ENCODE measurements at regions not wholly inside any gene's neighbourhood (a gene's known extent, or its start where the extent isn't known, plus 50 kb on each side); places are given as distances from the start of the nearest gene placed in this dataset.

DNA sequence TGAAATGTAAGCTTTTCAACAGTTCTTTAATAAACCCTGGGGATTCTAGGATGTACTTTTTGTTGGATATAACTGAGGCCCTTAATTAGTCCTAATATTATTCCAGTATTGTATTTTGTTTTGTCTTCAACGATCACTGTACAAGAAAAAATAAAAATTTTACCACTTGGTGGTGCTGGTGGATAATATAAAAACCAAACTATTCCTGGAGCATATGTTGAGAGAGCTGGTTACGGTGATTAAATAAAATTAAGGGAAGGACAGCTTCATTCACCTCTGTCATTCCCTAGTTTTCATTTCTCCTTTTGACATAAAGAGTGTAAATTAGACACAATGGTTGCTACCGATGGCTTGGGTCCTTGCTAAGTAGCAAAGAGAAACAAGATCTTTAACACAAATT lies 598.6 kb upstream of the PCDH20 start:
- DNase-seq (ENCODE audit: low spot score) = no peak

DNA sequence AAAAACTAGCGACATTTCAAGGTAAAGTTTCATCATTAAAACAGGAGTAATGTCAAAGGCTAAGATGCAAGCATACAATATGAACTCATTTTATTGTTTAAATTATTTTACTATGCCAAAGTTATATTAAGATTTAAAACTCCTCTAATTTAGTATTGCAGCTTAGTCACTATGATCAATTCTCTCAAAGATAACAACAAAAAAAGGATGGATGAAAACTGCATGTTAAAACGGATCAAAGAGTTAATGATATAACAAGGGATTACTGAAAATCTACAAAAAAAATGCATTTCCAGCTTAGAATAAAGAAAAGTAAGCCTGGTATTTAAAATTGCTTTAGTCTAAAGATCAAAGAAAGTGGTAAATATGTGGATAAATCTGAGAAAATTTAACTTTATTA lies 587.8 kb upstream of the PCDH20 start:
- no peak for DNase-seq (ENCODE audit: low spot score)

DNA sequence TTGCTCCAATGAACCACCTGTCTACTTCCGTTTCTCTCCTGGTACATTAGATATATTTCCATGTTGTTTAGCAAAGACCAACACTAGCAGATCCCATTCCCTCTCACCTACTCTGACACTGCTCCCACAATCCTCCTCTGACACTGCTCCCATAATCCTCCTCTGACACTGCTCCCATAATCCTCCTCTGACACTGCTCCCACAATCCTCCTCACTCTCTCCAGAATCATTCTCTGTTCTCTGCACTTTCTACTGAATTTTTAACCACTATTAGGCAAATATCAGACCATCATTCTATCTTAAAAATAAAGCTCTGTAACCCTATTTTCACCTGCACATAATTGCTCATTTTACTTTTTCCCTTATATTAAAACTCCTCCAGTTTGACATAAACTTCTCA lies 578.5 kb upstream of the PCDH20 start:
- no peak for DNase-seq (ENCODE audit: low spot score)

DNA sequence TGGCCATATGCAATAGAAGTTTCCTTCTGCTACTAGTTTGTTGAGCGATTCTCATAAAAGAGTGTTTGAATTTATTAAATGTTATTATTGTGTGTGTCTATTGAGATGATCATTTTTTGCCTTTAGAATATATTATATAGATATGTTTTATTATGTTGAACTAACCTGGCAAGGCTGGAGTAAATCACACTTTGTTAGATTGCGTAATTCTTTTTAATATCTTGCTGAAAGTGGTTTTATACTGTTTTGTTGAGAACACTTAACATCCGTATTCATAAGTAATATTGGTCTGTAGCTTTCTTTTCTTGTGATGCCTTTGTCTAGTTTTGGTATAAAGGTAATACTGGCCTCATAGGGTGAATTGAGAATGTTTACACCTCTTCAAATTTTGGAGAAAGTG lies 574.3 kb upstream of the PCDH20 start:
- DNase-seq (ENCODE audit: low spot score) = no peak

DNA sequence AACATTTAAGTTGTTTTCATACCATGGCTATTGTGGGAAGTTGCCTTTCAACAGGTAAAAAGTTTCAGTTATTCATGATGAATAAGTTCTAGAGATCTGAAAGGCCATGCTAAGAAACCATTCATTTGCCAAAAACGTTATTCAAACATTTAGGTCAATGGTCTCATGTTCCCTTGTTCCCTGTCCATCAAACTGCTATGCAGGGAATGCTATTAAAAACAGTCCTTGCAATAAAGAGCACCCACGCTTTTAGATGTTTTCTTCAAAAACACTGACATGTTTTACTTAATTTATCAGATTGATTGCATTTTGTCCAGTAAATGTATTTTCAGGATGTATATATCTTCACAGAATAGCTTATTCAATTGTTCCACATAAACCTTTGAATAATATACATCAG lies 573.2 kb upstream of the PCDH20 start:
- DNase-seq (ENCODE audit: low spot score) = no peak

DNA sequence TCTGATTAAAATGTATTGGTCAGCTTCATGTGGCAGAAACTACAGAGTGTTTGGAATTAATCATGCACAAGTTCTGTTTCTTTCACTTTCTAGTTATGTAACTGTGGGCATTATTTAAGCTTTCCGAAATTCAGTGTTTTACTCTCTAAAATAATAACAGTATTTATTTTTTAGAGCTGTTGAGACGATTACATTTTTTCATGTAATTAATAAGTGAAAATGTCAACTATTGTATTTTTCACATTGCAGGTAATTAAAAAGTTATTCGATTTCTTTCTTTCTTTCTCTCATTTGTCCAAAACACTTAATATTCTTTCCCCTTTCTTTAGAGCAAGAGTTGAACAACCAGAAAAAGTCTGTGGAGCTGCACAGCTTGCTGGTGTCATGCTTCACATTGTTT lies 559.4 kb upstream of the PCDH20 start:
- DNase-seq (ENCODE audit: low spot score) = no peak

DNA sequence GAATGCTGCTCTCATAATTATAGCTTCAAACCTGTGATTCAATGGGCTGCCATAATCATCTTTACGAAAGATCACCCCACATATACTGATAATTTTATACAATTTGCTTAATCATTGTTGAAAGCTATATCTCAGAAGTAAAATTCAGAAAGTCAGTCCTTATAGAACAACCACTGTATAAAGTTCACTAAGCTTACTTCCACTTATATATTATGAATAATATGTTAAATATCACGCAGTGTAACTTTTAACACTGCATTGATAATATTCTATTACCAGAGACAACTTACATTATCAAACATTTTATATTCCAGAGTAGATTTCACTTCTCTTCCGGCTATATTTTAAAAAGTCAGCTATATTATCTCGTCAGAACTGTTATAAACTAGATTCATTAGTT lies 550.1 kb upstream of the PCDH20 start:
- DNase-seq (ENCODE audit: low spot score) = no peak

DNA sequence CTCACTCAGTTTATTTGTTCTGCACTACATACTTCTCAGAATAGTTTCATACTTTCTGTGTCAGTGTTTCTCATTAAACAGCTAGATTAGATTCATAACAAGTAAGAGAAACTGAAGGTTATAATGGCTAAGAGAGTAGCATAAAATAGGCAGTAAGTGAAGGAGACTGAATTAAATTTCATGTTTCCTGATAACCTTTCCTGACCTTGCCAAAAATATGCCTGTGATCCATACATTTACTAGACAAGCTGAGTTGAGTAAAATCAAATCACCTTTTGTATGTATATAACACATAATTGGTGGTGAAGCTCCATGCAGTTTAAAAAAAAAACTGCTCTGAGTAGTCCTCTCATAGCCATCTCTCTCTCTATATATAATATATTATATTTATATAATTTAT lies 545.3 kb upstream of the PCDH20 start:
- DNase-seq (ENCODE audit: low spot score) = no peak

DNA sequence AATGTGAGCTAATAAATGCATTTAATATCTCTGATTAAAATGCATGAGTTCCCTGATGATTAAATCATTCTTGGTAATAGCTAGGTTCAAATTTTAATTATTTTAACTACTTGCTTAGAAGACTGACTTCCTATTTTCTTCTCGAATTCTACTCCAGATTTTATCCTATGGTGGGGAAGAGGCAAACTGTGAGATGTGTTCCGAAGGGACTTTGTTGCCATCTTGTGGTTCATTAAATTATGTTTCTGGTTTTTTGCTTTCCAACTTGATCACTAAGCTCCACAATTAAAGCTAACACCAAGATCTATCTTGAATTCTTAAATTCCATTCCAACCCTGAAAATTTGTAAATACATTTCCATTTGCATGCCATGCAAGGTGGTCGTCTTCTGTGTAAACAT lies 538.4 kb upstream of the PCDH20 start:
- peak; percentile 25 for DNase-seq (ENCODE audit: low spot score)

DNA sequence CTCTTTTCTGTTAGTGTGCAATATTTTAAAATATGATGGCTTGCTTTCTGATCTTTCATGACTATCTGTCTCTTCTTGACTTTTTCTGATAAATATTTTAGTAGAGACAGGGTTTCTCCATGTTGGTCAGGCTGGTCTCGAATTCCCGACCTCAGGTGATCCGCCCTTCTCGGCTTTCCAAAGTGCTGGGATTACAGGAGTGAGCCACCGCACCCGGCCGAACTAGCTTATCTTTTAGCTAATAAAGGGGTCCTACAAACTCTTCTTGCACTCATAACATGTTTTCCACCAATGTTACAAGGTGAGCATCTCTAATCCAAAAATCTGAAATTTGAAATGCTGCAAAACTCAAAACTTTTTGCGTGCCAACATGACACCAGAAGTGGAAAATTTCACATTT lies 535.2 kb upstream of the PCDH20 start:
- no peak for DNase-seq (ENCODE audit: low spot score)

DNA sequence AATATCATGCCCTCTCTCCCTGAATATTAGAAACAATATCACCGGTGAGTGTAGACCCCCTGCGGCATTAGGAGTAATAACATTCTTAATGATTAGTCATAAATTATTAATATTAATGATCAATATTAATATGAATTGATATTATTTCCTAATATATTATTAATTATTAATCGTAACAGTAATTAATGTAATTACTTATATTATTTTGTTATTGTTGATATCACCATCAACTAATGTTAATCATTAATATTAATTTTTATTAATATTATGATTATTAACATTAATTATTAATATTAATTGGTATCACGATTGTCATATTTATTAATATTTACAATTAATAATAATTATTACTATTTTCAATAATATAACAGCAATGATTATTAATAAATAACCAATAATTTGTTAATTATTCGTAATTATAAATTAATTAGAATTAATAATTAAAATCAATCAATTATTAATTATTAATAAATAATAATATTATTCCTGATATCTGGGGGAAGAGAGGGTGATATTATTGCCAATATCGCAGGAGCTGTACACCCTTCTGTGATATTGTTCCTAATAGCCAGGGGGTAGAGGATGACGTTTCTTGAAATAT lies 528.8 kb upstream of the PCDH20 start:
- DNase-seq (ENCODE audit: low spot score) = no peak

DNA sequence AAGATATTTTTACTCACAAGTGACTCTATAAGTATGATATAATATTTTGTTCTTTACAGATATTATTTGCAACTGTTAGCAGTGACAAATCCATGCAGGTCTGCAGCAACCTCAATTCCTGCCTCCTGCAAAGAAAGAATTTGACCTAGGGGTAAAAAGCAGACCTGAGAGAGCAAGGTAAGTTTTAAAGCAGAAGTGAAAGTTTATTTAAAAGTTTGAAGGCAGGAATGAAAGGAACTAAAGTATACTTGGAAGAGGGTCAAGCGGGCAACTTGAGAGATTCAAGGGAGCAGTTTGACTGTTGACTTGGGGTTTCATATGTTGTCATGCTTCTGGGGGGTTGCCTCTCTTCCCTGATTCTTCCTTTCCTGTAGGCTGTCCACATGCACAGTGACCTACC lies 520.1 kb upstream of the PCDH20 start:
- no peak for DNase-seq (ENCODE audit: low spot score)

DNA sequence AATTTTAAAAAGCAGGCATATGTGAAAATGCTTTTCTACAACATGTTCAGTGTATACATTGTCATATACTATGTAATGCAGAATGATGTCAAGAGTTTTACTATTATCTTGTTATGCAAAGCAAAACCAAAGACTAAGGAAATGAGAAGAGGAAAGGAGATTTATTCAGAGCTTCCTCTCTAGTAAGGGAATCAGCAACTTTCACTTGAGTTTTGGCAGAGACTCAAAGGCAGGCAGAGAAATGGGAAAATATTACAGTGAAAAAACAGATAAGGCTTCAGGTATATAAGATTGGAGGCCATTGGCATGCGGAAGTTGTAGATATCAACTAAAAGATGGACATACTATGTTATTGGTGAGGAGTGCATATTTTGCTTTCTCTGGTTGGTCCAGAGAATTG lies 512.0 kb upstream of the PCDH20 start:
- DNase-seq (ENCODE audit: low spot score) = no peak

DNA sequence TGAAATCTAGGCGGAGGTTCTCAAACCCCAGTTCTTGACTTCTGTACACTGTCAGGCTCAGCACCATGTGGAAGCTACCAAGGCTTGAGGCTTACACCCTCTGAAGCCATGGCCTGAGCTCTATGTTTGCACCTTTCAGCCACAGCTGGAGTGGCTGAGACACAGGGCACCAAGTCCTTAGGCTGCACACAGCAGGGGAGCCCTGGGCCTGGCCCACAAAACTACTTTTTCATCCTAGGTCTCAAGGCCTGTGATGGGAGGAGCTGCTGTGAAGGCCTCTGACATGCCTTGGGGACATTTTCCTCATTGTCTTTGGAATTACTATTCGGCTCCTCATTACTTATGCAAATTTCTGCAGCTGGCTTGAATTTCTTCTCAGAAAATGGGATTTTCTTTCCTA lies 503.2 kb upstream of the PCDH20 start:
- DNase-seq (ENCODE audit: low spot score) = no peak

DNA sequence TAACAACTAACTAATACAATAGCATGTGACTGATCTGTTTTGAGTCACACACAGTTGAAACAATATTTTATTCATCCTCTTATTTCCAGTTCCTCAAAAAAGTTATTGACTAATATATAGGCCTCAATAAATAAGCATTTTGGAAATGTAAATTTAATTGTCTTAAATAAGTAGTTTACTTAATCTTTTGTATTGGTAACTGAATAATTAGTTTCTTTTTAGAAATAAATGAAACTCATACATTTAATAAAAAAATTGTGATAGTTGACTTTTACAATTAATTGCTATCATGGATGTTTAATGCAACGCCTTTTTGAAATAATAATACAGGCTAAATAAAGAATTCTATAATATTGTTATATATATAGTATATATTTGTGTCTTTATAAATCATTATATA lies 500.8 kb upstream of the PCDH20 start:
- no peak for DNase-seq (ENCODE audit: low spot score)

DNA sequence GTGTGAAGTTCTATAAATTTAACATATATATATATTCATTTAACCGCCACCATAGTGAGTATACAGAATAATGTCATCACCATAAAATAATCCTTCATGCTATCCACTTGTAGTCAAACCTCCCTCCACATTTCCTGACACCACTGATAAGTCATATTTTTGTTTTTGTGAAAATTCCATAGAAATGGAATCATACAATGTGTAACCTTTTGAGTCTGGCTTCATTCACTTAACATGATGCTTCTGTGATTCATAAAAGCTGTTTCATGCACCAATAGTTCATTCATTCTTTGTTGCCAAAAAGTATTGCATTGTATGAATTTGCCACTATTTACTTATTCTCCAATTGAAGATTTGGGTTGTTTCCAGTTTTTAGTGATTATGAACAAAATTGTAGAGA lies 497.5 kb upstream of the PCDH20 start:
- DNase-seq (ENCODE audit: low spot score) = no peak

DNA sequence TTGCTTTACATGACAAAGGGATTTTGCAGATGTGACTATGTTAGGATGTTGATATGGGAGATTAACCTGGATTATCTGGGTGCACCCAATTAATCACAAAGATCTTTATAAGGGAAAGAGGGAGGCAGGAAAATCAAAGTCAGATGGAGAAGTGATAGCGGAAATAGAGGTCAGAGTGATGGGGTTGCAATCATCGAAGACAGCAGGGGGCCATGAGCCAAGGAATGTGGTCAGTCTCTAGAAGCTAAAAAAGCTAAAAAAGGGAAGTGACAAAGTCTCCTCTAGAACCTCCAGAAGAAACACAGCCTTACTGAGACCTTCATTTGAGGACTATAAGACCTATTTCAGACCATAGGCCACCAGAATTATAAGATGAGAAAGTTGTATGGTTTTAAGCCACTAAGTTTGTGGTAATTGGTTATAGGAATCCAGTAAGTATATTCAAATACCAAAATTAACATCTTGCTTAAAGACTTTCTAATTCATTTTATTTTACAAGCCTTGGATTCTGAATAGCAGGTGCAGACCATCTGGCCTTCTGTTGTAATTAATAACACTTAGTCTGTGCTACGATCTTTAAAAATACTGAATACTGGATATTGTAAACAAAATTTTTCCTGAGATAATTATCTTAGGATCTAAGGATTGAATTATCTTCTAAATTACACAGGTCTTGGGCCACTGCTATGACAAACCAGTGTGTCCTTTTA lies 493.4 kb upstream of the PCDH20 start:
- no peak for DNase-seq (ENCODE audit: low spot score)

DNA sequence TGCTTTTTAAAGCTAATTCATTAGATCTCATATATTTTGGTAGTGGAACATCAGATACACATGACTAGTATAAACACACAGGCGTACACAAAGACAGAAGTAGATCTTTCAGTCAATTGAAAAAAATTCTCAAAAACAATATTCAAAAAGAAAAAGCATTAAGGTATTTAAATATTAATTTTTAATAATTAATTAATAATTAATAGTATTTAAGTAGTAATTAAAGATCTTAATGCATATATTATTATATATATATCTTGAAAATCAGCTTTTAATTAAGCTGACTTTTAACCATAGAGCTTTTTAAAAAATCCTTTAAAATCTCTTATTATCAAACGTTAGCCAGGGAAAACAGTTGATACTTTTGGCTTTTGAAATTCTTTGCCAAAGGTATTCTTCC lies 489.4 kb upstream of the PCDH20 start:
- DNase-seq (ENCODE audit: low spot score) = no peak

DNA sequence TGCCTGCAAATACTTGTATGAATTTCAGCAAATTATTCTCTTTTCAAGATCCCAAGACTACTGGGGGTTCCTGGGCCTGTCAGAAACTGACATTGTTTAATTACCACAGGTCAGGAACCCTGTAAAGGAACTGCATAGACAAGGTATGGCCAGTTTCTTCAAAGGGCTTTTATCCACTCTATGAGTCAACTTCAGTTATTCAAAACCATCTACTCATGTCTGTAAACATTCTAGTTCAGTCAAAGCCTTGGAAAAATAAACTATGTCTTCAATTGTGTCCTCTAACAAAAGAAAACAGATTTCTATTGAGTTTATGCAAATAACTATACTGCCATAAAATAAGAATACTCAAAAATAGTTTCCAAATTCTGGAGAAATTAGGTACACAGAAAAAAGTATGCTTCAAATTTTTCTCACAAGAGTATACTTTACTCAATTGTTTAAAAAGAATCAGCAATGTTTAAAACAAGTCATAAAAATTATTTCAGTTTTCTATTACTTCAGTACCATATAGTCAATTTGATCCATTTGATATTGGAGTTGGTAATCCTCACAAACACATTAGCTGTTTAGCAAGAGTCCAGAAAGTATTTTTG lies 486.4 kb upstream of the PCDH20 start:
- no peak for DNase-seq (ENCODE audit: low spot score)

DNA sequence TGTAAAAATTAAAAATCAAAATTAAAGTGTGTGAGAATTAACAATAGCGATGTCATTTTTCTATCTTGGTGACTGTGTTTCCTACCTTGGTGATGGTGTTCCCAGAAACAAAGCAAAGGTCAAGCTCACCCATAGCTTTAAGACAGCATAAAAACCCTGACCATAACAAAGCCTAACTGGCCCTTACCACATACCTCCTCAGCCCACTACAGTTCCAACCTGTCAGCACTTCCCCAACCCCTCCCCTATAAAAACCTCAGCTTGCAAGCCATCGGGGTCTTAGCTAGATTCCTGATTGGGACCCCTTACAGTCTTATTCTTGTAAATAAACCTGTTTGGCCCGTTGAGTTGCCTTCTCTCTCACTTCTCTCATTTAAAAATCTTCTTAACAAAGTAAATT lies 484.4 kb upstream of the PCDH20 start:
- no peak for DNase-seq (ENCODE audit: low spot score)

DNA sequence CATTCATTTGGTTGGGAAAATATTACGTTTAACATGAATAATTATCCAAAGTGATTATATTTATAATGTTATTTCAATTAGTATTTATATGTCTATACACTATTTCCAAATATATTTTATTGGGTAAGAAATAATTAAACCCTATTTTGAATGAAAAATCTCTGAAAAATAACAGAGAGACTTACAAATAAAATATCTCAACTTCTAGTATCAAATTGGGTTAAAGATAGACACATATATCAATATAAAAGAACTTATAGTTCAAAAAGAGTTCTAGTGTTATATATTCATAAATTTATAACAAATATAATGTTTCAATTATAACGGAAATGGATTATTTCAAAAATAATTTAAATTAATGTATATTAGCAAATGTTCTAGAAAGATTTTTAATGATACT lies 482.6 kb upstream of the PCDH20 start:
- no peak for DNase-seq (ENCODE audit: low spot score)

DNA sequence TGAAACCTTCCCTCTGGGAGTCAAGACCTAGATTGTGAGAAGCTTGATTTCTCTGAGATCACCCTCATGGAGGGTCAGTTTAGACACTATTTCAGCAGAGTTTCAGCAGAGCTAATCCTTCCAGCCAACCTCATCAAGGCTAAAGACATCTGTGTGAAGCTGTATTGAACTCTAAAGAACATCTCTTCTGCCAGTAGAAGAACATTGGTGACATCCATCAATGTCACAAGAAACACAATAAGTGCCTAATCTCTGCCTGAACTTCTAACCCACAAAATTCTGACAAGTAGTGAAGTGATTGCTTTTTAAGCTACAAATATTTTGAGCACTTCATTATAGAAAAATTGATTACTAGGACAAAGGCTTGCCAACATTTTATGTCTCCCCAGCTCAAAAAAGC lies 475.8 kb upstream of the PCDH20 start:
- no peak for DNase-seq (ENCODE audit: low spot score)

DNA sequence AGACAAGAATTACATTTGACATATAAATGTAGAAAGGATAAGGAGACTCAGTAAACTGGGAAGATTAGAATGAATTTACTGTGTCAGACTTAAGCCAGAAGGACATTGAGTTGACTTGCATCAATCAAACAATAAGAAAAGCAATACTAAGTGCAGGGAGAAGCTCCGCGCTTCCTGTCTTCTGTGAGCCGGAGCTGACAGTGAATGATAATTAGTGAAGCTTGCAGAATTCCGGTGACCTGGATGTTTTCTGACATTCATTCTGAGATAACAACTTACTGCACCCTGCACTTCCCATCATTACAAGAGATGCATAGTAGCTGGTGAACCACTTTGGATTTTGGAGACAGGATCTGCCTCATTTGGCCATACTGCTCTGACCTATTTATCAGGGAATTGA lies 469.2 kb upstream of the PCDH20 start:
- no peak for DNase-seq (ENCODE audit: low spot score)
